ENCODE measurements at regions not wholly inside any gene's neighbourhood (a gene's known extent, or its start where the extent isn't known, plus 50 kb on each side); places are given as distances from the start of the nearest gene placed in this dataset.

DNA sequence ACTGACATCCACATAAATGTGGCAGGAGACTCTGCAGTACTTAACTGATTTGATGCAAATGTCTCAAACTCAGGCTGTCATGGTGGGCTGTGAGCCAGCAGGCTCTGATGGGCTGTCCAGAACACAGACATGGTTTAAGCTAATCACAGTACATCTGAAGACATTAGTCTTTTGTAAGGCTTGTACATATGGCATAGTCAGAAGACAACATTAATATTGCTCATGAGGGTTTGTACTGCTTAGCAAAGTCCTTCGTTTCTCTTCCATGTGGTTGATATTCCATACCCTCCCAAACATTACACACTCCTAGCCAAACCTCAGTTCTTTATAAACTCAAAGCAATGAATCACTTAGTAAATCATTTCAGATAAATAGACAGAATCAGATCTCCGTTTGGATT, 330.6 kb downstream of the RND3 start:
- Histone ChIP-seq H3K27me3 (ENCODE audit: control insufficient read depth, insufficient read depth, low read length) (no peaks in the 10 kb centered on the region), H3K4me1 (ENCODE audit: control insufficient read depth, insufficient read depth, low read length) (no peaks in the 10 kb centered on the region), H3K27ac (ENCODE audit: low read length) (no peak overlapping the region), H3K36me3 (ENCODE audit: control insufficient read depth, insufficient read depth, low read length) (no peaks in the 10 kb centered on the region), H3K9me3 (replicated peaks; ENCODE audit: control insufficient read depth, low read depth, low read length) (no peaks in the 10 kb centered on the region), H3K4me3 (ENCODE audit: low read length) (no peak overlapping the region)
- DNase-seq, result no peak
- no CpG with 5 or more reads among the region's 2 CpGs for WGBS (ENCODE audit: insufficient coverage)

DNA sequence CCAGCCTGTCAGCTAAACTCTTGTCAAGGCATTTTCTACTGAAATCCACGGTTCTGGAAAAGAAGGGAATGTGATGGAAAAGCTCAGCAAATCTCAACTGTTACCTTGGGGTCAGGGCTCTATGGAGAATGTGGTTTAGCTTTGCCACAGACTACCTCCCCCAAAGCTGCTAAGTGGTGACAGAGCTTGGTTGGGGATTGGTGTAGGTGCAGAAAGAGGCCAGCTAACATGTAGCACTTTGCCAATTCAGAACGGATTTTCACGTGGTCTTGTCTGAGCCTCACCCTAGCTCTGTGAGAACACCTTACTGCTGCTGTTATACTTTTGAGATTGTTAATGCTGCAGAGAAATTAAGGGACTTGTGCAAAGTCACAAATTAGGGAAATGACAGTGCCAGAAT, 331.1 kb downstream of the RND3 start:
- WGBS (ENCODE audit: insufficient coverage), result 50% methylated on average over 2 of the region's 3 CpGs
- H3K27ac ChIP-seq (ENCODE audit: low read length), result no peak overlapping the region
- H3K4me1 ChIP-seq (ENCODE audit: control insufficient read depth, insufficient read depth, low read length), result no peaks in the 10 kb centered on the region
- no peak for DNase-seq
- H3K27me3 ChIP-seq (ENCODE audit: control insufficient read depth, insufficient read depth, low read length), result no peaks in the 10 kb centered on the region
- H3K36me3 ChIP-seq (ENCODE audit: control insufficient read depth, insufficient read depth, low read length), result no peaks in the 10 kb centered on the region
- H3K9me3 ChIP-seq (replicated peaks; ENCODE audit: control insufficient read depth, low read depth, low read length), result no peaks in the 10 kb centered on the region
- no peak overlapping the region for H3K4me3 ChIP-seq (ENCODE audit: low read length)

DNA sequence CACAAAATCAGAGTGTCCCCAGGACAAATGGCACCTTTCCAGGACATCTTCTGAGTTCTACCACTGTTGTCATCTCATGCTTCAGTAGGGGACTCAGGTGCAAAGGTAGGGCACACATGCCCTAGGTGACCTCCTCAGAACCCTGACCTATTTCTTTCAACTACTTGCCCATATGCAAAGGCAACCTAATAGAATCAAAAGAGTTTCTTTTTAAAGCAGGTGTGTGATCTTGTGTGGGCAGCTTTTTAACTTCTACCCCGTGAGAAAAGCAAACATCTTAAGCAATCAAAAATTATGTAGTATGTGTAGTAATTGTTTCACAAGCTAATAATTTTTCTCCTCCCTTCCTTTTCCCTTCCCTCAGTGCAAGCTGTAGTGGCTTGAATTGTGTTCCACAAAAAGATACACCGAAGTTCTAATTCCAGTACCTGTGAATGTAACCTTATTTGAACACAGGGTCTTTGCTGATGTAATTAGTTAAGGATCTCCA, 333.1 kb downstream of the RND3 start:
- DNase-seq, result no peak
- no CpG with 5 or more reads among the region's 2 CpGs for WGBS (ENCODE audit: insufficient coverage)
- Histone ChIP-seq H3K4me3 (ENCODE audit: low read length) (no peak overlapping the region), H3K36me3 (ENCODE audit: control insufficient read depth, insufficient read depth, low read length) (no peaks in the 10 kb centered on the region), H3K9me3 (replicated peaks; ENCODE audit: control insufficient read depth, low read depth, low read length) (no peaks in the 10 kb centered on the region), H3K4me1 (ENCODE audit: control insufficient read depth, insufficient read depth, low read length) (no peaks in the 10 kb centered on the region), H3K27me3 (ENCODE audit: control insufficient read depth, insufficient read depth, low read length) (no peaks in the 10 kb centered on the region), H3K27ac (ENCODE audit: low read length) (no peak overlapping the region)

- 94% methylated on average over 2 of the region's 2 CpGs for WGBS (ENCODE audit: insufficient coverage)
- Histone ChIP-seq H3K4me3 (ENCODE audit: low read length) (no peak overlapping the region), H3K27ac (ENCODE audit: low read length) (no peak overlapping the region), H3K4me1 (ENCODE audit: control insufficient read depth, insufficient read depth, low read length) (no peaks in the 10 kb centered on the region), H3K27me3 (ENCODE audit: control insufficient read depth, insufficient read depth, low read length) (no peaks in the 10 kb centered on the region), H3K36me3 (ENCODE audit: control insufficient read depth, insufficient read depth, low read length) (no peaks in the 10 kb centered on the region), H3K9me3 (replicated peaks; ENCODE audit: control insufficient read depth, low read depth, low read length) (no peaks in the 10 kb centered on the region)
- DNase-seq, result no peak
Measured at GRCh38 chr2:150153646-150154307, 333.7 kb downstream of the RND3 start.

DNA sequence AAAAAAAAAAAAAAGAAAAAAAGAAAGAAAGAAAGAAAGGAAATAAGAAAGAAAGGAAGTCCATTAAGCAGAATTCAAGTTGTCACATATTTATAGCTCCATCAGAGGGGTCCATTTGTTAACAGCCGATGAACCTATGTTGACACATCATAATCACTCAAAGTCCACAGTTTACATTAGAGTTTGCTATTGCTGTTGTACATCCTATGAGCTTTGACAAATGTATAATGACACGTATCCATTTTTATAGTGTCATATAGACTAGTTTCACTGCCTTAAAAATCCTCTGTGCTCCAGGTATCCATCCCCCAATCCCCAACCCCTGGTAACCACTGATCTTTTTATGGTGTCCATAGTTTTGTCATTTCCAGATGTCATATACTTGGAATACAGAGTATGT, 335.2 kb downstream of the RND3 start:
- Histone ChIP-seq H3K4me3 (ENCODE audit: low read length) (no peak overlapping the region), H3K36me3 (ENCODE audit: control insufficient read depth, insufficient read depth, low read length) (no peaks in the 10 kb centered on the region), H3K27ac (ENCODE audit: low read length) (no peak overlapping the region), H3K9me3 (replicated peaks; ENCODE audit: control insufficient read depth, low read depth, low read length) (no peaks in the 10 kb centered on the region), H3K4me1 (ENCODE audit: control insufficient read depth, insufficient read depth, low read length) (no peaks in the 10 kb centered on the region), H3K27me3 (ENCODE audit: control insufficient read depth, insufficient read depth, low read length) (no peaks in the 10 kb centered on the region)
- no CpG with 5 or more reads among the region's 2 CpGs for WGBS (ENCODE audit: insufficient coverage)
- no peak for DNase-seq

- H3K4me1 ChIP-seq (ENCODE audit: control insufficient read depth, insufficient read depth, low read length), result no peaks in the 10 kb centered on the region
- H3K9me3 ChIP-seq (replicated peaks; ENCODE audit: control insufficient read depth, low read depth, low read length), result peaks cover 12% of the 10 kb centered on the region
- no CpG with 5 or more reads among the region's 2 CpGs for WGBS (ENCODE audit: insufficient coverage)
- H3K27ac ChIP-seq (ENCODE audit: low read length), result no peak overlapping the region
- DNase-seq, result no peak
- no peaks in the 10 kb centered on the region for H3K36me3 ChIP-seq (ENCODE audit: control insufficient read depth, insufficient read depth, low read length)
- no peak overlapping the region for H3K4me3 ChIP-seq (ENCODE audit: low read length)
- no peaks in the 10 kb centered on the region for H3K27me3 ChIP-seq (ENCODE audit: control insufficient read depth, insufficient read depth, low read length)
Measured at GRCh38 chr2:150150144-150150543, 337.3 kb downstream of the RND3 start.

- H3K27ac ChIP-seq (ENCODE audit: low read length), result no peak overlapping the region
- no peaks in the 10 kb centered on the region for H3K36me3 ChIP-seq (ENCODE audit: control insufficient read depth, insufficient read depth, low read length)
- H3K27me3 ChIP-seq (ENCODE audit: control insufficient read depth, insufficient read depth, low read length), result no peaks in the 10 kb centered on the region
- WGBS (ENCODE audit: insufficient coverage), result 75% methylated on average over 2 of the region's 6 CpGs
- peaks cover 12% of the 10 kb centered on the region for H3K9me3 ChIP-seq (replicated peaks; ENCODE audit: control insufficient read depth, low read depth, low read length)
- no peaks in the 10 kb centered on the region for H3K4me1 ChIP-seq (ENCODE audit: control insufficient read depth, insufficient read depth, low read length)
- DNase-seq, result no peak
- H3K4me3 ChIP-seq (ENCODE audit: low read length), result no peak overlapping the region
Measured at GRCh38 chr2:150147889-150148683, 339.4 kb downstream of the RND3 start.

- peaks cover 12% of the 10 kb centered on the region for H3K9me3 ChIP-seq (replicated peaks; ENCODE audit: control insufficient read depth, low read depth, low read length)
- no peaks in the 10 kb centered on the region for H3K36me3 ChIP-seq (ENCODE audit: control insufficient read depth, insufficient read depth, low read length)
- no peak overlapping the region for H3K27ac ChIP-seq (ENCODE audit: low read length)
- DNase-seq, result no peak
- H3K4me1 ChIP-seq (ENCODE audit: control insufficient read depth, insufficient read depth, low read length), result no peaks in the 10 kb centered on the region
- WGBS (ENCODE audit: insufficient coverage), result no CpG with 5 or more reads among the region's 1 CpG
- no peak overlapping the region for H3K4me3 ChIP-seq (ENCODE audit: low read length)
- no peaks in the 10 kb centered on the region for H3K27me3 ChIP-seq (ENCODE audit: control insufficient read depth, insufficient read depth, low read length)
Measured at GRCh38 chr2:150146879-150147278, 340.6 kb downstream of the RND3 start.

- Histone ChIP-seq H3K36me3 (ENCODE audit: control insufficient read depth, insufficient read depth, low read length) (no peaks in the 10 kb centered on the region), H3K4me3 (ENCODE audit: low read length) (no peak overlapping the region), H3K27ac (ENCODE audit: low read length) (no peak overlapping the region), H3K4me1 (ENCODE audit: control insufficient read depth, insufficient read depth, low read length) (no peaks in the 10 kb centered on the region), H3K9me3 (replicated peaks; ENCODE audit: control insufficient read depth, low read depth, low read length) (peaks cover 12% of the 10 kb centered on the region), H3K27me3 (ENCODE audit: control insufficient read depth, insufficient read depth, low read length) (no peaks in the 10 kb centered on the region)
- 86% methylated on average over 3 of the region's 4 CpGs for WGBS (ENCODE audit: insufficient coverage)
- DNase-seq, result no peak
Measured at GRCh38 chr2:150145299-150145692, 342.2 kb downstream of the RND3 start.

DNA sequence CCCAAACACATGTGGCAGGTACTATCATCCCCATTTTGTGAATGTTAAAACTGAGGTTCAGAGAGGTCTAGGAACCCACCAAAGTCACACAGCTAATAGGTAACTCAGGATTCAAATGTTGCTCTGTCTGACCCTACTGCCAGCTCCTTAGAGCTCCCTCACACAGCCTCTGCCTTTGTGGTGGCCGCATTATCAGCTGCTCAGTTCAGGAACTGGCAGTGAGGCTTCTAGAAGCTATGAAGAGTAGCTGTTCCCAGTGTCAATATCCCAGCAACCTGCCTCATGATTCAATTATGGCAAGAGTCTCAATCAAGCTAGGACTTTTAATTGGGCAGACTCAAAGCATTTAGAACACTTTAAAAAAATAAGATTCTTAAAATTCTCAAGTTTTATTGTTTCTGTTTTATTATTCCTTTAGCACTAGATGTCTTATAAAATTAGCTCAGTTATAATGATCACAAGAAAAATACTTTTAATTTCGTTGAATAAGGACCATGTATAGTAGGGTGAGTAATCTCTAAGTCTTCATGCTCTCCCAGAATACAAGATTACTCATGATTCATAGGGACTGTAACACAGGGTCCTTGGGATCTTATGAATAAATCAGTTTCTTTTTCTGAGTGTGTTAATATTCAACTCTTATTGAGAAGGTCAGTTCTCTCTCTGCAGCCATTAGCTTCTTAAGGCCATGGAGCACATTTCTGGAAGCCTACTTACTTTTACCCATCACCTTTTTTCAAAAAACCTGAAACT, 342.7 kb downstream of the RND3 start:
- peaks cover 12% of the 10 kb centered on the region for H3K9me3 ChIP-seq (replicated peaks; ENCODE audit: control insufficient read depth, low read depth, low read length)
- H3K4me1 ChIP-seq (ENCODE audit: control insufficient read depth, insufficient read depth, low read length), result no peaks in the 10 kb centered on the region
- no CpG with 5 or more reads among the region's 2 CpGs for WGBS (ENCODE audit: insufficient coverage)
- DNase-seq, result no peak
- H3K27ac ChIP-seq (ENCODE audit: low read length), result no peak overlapping the region
- H3K36me3 ChIP-seq (ENCODE audit: control insufficient read depth, insufficient read depth, low read length), result no peaks in the 10 kb centered on the region
- no peak overlapping the region for H3K4me3 ChIP-seq (ENCODE audit: low read length)
- H3K27me3 ChIP-seq (ENCODE audit: control insufficient read depth, insufficient read depth, low read length), result no peaks in the 10 kb centered on the region
